IPS-NIHi7 (cell line): ENCODE measurements at regions not wholly inside any gene's neighbourhood (a gene's known extent, or its start where the extent isn't known, plus 50 kb on each side); places are given as distances from the start of the nearest gene placed in this dataset.
"Not testable (repeated sequence)": the region's sequence is repeated elsewhere in the genome, so short reads cannot be mapped to it uniquely, and the experiment has no call there.

ENCODE experiments used
- DNase-seq: peaks from one replicate; pipeline ENCODE4 v3.0.0; 2012; ENCODE audit warnings: mixed read lengths; ENCODE audit errors: extremely low spot score

DNA sequence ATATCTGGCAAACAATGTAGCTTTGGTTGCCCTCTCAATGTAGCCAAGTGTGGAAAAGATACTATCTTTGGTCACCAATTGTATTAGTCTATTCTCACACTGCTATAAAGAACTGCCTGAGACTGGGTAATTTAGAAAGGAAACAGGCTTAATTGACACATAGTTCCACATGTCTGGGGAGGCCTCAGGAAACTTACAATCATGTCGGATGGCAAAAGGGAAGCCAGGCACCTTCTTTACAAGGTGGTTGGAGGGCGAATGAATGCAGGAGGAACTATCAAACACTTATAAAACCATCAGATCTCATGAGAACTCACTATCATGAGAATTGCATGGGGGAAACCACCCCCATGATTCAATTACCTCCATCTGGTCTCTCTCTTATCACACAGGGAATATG is 133.1 kb upstream of the TBCA start:
- no peak for DNase-seq

DNA sequence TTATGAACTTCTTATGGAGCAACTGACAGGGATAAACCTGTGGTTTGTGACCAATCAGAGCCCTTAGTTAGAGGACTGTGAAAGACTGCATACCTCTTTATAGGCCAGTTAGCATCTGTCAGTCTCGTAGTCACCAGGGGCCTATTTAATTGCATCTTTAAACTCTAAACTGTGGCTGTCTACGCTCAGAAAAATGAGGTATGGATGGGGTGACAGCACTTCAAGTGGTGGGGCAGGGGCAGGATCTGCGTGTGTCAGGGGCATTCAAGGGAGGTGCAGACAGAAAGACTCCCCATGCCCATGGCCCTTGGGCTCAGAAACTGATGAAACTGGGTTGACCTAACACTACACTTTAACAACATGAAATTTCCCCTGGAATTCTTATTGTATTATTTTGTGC is 132.6 kb upstream of the TBCA start:
- DNase-seq = no peak

DNA sequence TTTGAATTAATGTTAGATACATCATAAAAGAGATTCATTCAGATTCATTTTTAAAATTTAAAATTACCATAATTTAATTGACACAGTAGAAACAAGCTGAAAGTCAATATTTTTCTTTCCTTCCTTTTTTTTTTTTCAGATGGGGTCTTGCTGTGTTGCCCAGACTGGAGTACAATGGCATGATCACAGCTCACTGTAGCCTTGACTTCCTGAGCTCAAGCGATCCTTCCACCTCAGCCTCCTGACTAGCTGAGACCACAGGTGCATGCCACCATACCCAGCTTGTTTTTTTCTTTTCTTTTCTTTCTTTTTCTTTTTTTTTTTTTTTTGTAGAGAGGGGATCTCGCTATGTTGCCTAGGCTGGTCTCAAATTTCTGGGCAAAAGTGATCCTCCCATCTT is 131.6 kb upstream of the TBCA start:
- no peak for DNase-seq

DNA sequence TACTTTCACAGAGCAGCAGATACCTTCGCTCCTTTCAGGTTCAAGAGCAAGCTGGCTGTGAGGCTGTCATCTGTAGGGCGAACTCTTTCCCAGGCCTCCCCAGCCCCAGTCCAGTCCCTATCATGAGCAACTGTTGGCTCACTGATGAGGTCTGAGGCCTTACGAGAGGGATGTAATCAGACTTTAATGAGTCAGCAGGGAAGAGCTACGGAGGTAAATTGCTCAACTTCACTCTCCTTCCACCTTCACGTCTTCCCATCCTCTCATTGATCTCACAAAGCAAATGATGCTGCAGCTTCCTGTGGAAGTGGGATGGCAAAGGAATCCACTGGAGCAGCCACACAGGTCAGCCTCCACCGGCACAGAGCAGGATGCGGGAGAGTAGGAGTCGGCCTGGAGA is 130.7 kb upstream of the TBCA start:
- DNase-seq = no peak

DNA sequence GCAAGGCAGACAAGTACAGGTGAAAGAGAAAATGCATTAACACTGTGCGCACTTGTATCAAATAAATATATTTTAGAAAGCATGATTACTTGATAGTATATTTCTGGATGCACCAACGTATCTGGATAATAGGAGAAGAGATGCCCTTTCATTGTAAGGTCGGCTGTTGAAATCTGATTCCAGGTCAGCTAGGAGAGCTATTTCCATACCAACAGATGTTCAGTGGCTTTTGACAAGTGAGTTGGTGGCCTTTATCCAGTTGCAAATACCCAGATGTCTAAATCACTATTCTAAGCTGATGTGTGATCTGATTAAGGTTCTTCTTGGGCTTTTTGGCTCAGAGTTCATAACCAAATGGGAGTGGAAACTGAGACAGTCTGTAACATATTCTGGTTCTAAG is 128.2 kb upstream of the TBCA start:
- no peak for DNase-seq

DNA sequence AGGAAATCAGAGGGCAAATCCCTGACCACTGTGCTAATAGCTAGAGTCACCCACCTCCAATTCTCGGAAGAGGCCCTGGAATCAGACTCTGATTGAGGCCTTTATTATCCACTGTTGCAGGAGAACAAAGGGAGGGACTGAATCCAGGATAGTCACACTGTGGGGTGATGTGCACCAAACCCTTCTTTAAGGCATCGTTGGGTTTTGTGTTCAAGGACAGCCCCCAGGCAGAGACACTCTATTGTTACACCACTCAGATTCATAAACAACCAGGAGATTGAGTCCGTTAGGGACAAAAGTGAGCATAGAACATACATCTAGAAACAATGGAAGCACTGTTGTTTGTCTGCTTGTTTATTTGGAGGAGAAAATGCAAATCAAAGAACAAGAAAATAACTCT is 124.6 kb upstream of the TBCA start:
- no peak for DNase-seq

DNA sequence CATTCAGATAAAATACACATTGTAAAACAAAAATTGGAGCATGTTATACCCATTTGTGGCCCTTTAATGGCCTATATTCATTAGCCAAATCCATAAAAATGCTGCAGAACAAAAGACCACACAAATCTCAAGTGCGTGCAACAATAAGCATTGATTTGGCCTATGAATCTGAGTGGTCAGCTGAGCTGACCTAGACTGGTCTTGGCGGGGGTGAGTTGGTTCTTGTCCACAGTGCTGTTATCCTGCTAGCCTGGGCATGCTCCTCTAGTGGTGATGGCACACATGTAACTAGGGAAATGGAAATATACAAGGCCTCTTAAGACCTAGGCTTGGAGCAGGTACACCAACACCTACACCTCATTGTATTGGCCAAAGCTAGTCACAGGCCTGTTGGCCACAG is 122.2 kb upstream of the TBCA start:
- no peak for DNase-seq

DNA sequence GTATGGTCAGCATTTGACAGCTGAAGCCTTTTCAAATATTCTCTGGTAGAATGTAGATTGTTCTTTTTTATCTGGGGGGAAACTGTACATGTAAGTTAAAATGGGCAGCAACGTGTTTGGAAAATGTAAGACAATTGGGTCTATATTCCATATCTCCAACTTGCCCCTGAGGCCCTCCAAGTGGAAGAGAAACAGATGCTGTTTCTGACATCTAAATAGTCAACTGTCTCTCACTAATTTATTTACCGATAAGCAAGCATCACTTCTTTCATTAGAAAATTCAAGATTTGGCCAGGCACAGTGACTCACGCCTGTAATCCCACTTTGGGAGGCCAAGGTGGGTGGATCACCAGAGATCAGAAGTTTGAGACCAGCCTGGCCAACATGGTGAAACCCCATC is 120.2 kb upstream of the TBCA start:
- DNase-seq = no peak

DNA sequence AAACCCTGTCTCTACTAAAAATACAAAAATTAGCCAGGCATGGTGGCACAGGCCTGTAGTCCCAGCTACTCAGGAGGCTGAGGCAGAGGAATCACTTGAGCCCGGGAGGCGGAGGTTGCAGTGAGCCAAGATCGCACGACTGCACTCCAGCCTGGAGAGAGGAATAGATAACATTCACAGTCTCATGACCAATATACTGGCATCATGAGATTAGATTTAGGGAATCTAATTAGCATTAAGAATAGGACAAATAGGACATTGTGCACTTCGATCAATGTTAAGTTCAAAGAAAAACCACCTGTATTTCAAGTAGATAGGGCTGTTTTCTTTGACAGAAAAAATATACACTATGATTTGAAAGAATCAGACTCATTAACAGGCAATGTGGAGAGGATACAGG is 118.0 kb upstream of the TBCA start:
- DNase-seq = not testable (repeated sequence)

DNA sequence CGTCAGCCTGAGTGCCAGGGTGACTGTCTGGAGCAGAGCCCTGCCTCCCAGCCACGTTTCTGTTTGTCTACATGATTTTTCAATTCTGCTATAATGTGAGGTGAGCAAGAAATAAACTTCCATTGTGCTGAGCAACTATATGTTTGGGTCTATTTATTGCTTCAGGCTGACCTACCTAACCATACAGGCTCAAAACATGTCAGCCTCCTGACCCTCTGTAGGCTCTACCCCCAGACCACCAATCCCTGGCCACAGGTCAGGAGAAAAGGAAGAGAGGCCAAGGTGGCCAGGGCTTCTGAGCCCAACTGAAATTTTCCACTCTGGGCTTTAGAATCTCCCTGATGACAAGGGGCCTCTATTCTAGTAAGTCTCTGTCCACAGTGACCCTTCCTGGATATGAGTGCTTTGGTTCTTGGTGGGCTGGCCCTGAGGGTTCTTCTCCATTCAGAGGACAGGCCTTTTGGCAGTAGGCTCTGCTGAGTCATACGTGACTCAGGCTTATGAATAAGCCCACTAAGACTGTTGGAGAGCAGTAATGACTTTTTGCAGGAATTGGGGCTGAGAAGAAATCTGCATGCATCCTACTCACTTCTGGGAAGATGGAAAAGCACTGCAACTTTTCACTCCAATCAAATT is 117.2 kb upstream of the TBCA start:
- DNase-seq = peak; percentile 27

DNA sequence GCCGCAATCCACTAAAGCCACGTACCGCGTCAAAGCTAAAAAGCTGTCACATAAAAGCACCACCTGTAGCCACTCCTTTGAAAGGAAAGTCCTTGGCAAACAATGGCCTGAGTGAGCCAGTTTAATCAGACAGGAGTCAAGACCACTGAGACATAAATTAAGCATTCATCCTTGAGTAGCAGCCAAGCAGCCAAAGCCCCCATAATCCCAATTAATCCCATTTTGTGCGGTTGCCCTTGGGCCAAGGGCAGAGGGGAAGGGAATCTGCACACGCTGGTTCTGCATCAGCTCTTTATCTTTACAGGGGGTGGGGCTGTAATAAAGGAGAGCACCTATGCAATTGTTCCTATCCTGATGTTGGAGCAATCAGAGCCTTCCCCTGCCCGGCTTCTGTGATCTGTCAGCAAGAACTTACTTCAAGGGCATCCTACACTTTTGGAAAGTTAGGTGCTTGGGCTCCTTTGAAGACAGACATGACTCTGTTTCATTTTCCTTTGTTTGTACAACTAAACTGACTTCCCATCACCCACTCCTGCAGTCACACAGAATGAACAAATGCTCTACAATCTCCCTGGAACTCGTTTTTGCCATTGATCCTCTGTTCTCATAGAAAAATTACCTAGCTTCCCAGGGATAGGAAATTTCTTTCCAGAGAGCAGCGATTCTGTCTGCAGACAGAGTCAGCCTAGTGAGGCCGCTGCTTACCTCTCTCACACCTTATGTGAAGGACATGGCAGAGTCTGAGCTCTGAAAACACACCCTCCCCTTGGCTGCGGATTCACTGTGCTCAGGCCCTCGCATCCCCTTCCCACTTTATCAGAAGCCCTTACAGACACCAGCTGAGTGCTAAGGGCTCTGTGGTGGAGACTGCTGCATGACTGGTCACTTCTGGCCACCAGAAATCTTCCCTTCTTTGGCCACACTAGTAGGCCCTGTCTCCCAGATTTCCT is 116.2 kb upstream of the TBCA start:
- no peak for DNase-seq

DNA sequence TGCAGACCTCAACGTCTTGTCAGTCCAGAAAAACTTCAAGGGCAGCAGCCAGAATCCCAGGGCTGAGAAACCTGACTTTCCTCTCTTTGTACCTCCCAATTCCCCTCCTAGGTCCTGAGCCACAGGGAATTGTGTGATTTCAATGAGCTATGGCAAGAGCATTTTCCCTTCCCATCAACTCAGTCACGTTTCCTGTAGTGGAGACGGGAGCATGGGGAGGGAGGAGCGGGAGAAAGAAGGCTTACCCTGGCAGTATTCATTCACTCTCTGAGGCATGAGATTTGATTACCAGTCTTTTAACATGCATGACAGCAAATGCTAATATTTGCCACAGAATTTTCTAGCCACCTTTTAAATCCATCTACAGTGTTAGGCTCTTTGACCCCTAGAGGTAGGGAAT is 109.4 kb upstream of the TBCA start:
- DNase-seq = no peak

DNA sequence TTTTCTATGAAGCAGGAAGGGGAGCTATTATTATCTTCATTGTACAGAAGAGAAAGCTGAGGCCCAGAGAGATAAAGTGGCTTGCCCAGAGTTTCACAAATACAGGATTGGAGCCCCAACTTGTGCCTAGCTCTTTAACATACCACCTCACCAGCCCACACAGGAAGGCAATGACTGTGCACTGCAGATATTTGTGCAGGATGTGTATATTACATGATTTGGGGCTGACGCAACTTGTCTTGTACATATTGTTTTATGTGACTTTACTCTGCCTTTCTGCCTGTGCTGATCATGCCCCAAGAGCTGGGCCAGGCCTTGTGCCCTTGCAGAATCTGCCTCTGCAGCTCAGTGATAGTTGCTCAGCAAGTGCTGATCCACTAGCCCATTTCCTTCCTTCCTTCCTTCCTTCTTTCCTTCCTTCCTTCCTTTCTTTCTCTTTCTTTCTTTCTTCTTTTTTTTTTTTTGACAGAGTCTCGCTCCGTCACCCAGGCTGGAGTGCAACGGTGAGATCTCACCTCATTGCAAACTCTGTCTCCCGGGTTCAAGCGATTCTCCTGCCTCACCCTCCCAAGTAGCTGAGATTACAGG is 106.6 kb upstream of the TBCA start:
- DNase-seq = no peak

DNA sequence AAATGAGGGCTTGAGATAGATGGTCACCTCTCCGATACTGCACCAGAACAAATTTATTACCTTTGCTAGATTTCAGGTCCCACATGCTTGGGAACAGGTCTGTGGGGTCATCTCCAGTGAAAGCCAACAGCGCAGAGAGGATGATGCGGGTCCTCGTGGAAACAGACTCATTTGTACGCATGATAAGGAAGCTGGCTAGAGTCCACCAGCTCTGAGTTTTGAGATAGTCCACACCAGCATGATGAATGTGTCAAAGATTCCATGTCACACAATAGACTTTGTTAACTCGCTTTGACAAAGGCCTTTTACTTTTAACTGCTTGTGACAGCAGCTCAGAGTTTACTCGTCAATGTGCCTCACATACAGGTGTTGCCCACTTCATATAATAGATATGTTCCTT is 105.4 kb upstream of the TBCA start:
- DNase-seq = no peak

DNA sequence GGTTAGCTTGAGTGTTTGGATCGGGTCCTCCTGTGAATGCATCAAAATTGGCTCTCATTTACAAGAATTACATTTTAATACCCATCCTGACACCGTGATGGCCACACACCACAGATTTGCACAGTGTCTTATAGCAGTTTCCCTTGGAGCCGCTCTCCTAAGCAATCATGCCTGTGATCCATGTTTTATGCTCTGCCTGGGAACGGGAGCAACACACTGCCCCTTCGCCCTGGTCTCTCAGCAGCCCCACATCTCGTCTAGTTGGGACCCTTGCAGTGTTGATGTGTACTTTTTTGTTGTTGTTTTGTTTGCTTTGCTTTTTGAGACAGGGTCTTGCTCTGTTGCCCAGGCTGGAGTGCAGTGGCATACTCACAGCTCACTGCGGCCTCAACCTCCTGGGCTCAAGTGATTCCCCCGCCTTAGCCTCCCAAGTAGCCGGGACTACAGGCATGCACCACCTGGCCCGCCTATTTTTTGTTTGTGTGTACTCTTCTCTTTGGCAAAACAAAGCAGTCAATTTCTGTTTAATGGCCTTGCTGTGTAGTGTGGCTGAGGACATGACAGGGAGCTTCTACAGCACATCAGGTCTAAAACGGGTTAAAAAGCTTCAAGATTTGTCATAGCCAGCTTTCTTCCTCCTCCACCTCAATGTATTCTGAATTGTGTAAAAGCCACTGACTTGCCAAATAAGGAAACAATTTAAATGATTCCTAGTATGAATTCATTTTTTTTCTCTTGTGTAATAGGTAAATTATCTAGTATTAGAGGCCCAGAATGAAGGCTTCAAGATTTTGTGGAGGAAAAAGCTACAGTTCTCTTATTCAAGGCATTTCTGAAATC is 101.6 kb upstream of the TBCA start:
- DNase-seq = no peak

DNA sequence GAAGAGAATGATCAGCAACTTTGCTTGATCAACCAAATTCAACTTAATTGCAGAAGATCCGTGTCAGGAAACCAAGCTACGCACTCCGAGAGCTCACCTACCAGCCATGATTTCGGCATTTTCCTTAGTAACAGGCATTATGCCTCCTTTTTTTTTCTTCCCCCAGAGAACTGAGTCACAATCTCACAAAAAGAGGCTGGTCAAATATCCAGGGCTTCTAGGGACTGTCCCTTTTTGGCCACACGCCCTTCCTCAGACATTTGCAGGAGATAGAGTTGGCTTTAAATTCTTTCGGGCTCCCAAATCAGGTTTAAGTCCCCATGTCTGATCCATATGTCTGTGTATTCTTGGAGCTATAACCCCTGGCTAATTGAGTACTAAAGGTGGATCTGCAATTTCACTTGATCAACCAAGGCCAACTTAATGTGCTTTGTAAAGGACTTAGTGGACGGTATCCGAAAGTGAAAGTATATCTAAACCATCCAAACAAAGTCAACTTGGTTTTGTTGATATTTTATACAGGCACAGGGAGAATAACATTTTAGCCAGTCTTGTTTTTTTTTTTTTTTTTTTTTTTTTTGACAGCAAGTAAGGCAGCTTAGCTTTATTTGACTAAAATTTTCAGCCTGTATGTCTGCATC is 100.8 kb upstream of the TBCA start:
- DNase-seq = no peak

DNA sequence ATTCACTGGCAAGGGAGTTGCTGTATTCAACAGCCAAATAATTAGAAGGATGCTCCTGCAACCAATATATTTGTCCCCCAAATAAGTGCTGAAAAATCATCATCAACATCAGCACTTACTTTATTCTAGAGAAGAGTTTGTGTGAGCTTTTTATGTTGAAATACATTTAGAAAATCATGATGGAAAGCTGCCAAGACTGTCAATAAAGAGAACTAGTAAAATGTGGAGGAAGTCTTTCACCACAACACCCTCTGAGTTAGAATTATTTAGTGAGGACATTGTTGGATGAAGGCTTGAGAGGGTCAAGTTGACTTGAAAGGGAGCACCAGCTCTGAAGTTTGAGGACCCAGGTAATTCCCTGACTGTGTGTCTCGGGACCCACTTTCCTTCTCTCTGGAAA is 100.2 kb upstream of the TBCA start:
- no peak for DNase-seq

DNA sequence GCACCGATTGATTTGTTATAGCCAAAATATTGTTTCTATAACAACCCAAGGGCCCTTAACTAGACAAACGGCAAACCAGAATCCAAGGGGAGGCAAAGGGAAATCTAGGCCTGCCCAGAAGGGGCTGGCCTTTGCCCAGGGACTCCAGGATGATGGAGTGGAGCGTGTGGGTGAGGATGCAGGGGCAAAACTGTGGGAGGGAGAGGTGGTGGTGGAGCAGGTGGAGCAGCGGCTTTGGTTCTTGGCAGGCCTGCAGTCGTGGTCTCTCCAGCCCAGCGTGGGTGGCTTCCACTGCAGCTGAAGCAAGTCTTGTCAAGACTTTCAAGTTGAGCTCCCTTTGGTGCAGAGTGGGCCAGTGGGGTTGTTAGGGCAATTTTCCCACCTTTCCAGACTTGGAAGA is 98.6 kb upstream of the TBCA start:
- no peak for DNase-seq

DNA sequence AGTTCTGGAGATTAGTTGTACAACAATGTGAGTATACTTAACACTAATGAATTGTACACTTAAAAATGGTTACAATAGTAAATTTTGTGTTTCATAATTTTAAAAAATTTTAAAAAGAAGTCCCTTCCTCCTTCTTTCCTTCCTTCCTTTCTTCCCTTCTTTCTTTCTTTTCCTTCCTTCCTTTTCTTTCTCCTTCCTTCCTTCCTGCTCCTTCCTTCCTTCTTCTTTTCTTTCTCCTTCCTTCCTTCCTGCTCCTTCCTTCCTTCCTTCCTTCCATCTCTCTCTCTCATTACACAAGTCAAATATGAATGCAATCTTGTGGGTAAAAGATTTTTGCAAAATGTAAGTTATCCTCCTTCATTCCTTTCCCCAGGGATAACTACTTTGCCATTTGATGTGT is 97.1 kb upstream of the TBCA start:
- DNase-seq = no peak

DNA sequence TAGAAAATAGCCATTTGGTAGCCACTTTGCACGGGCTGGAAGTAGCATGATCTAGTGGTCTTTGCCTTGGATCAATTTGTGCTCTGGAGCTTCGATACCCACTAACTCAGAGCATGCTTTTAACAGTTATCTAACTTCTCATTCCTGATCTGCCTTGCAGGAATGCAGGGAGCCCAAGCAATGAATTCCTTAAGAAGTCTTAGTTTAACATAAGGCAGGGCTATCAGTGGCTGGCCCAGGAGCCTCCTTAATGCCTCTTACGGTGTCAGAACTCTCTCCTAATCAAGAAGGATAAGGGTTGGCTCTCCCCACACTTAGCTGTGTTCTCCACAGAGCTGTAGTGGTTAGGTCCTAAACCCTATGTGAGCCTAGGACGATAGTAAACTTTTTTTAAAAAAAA is 95.8 kb upstream of the TBCA start:
- peak; percentile 44 for DNase-seq

DNA sequence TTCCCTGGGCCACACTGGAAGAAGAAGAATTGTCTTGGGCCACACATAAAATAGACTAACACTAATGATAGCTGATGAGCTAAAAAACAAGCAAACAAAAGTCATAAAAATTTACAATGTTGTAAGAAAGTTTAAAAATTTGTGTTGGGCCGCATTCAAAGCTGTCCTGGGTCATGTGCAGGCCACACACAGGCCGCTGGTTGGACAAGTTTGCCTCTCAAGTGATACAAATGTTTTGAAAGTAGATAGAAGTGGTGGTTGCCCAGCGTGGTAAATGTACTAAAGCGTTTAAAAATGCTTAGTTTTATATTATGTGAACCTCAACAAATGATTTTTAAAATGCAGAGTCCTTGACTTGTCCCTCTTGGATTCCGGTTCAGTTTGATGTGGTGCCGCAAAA is 94.9 kb upstream of the TBCA start:
- DNase-seq = no peak
